IPS-11a (cell line): ENCODE measurements at regions not wholly inside any gene's neighbourhood (a gene's known extent, or its start where the extent isn't known, plus 50 kb on each side); places are given as distances from the start of the nearest gene placed in this dataset.

ENCODE experiments used
- H3K4me3 ChIP-seq: one replicate; pipeline ENCODE4 v1.5.1; 2013; ENCODE audit warnings: low read depth, low read length, control low read depth

DNA sequence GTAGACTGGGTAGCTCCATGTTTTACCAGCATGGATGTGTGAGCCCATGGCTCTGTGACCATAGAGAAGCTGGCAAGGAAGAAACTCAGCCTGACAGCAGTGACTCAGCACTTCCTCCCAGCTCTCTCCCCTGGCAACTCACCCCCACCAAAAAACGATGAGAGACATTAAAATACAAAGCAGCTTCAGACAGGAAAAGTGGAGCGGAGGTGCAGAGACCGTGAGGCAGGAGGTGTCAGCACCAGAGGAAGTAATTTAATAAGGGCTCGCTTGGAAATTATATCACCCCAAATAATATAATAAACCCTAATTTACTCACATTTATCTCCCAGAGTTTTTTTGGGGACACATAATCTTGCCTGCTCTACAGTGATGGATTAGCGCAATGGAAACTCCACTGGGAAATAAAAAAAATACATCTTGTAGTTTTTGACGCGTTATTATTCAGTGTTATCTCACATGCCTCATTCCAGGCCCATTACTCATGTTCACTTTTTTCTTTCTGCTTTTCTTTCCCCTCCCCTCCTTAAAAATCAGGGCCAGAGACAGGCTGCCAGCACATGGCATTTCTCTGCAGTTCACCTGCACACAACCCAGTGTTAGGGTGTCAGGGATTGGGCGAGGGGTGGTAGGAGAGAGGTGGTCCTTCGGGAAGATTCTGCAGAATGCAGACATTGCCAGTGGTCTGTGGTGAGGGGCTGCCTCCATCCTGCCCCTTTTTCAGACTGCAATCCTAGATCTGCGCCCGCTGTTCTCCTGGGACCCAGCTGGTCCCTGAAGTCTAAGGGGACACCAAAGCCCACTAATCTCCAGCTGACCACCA, 170.8 kb downstream of the BUD13 start:
- H3K4me3 ChIP-seq, result no peak overlapping the region

DNA sequence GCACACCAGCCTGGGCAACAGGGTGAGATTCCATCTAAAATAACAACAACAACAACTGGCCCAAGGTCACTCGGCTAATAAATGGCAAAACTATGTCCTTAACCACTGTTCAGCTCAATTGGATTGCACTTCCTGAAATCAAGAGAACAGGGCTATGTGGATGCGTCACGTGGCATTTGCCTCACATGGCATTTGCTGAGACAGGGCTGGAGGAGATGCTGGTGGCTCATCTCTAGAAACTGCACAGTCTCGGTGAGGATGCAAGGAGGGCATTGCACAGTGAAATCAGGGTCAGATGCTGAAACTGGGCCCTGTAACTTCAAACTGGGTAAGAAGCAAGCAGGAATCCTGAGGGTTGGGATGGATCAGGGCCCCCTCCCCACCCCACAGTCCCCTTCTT, 171.9 kb downstream of the BUD13 start:
- no peak overlapping the region for H3K4me3 ChIP-seq

GRCh38 chr11:116598556-116598955, 174.2 kb downstream of the BUD13 start:
- H3K4me3 ChIP-seq, result no peak overlapping the region

GRCh38 chr11:116598036-116598435, 174.8 kb downstream of the BUD13 start:
- H3K4me3 ChIP-seq, result no peak overlapping the region

GRCh38 chr11:116596346-116597260, 176.2 kb downstream of the BUD13 start:
- no peak overlapping the region for H3K4me3 ChIP-seq

DNA sequence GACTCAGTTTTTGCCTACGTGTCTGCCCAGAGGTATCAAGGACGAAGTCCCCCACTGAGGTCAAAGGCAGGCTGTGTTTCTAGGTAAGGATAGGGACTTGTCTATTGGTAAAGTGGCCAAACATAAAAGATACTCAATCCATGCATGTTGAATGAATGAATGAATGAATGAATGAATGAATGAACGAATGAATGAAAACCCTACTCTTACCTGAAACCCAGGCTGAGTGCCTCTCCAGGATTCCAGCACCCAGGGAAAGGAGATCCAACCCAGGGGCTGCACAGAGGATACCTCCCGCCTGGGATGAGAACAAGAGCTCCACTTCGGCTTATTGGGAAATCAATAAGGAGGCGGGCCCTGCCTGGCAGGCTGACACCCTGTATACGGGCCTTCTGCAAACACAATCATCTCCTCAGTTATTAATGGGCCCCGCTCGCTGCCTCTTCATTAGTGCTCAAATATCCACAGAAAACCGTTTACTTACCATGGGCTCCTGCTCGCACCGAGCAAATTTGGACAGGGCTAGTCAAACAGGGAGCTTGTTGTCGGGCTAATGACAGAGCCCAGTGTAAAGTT, 177.4 kb downstream of the BUD13 start:
- no peak overlapping the region for H3K4me3 ChIP-seq

DNA sequence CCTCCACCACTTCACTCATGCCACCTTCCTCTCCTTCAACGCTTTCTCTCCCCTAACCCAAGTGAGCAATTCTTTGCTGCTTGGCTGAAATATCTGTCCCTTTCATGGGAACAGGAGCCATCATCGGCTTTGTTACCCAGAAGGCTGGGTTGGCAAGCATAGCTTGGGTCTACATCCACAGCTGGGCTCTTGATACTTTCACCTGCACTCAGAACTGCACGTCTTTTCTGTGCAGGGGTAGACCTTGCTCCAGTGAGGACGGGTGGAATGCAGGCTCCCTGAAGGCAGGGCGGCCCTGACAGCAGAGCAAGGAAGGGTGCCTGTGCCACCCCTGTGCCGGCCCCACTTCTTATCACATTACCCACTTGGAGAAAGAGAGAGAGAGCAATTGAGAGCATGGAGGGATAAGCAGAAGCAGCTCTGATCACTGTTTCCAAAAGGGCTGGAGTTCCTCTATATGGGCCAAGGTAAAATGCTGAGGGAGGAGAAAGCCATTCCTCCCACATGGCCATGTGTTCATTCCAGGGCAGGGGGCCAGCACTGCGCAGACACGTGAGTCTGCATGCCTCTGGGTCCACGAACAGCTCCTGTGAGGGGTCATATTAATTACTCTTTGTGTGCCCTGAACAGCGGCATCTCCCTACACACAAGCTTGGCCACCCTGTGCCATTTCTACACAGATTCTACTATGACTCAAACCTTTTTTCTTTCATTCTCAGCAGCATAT, 181.8 kb downstream of the BUD13 start:
- H3K4me3 ChIP-seq, result no peak overlapping the region

DNA sequence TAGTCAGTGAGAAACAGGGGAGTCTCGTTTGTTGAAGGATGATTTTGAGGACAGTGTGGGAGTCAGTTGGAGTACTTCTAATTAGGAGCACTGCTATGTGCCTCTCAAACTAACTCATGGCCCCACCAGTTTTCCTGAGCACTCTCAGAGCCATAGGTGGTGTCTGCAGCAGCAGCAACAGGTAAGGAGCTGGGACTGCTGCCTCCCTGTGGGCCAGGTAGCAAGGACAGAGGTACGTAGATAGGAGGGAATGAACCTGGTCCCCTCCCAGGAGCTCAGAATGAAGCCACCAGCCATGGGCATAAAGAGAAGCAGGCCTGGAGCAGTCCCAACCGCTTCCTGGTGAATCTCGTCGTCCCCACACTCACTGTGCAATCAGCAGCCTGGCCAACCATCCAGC, 183.4 kb downstream of the BUD13 start:
- H3K4me3 ChIP-seq, result no peak overlapping the region

GRCh38 chr11:116586392-116586791, 186.4 kb downstream of the BUD13 start:
- no peak overlapping the region for H3K4me3 ChIP-seq

GRCh38 chr11:116582571-116582970, 190.2 kb downstream of the BUD13 start:
- no peak overlapping the region for H3K4me3 ChIP-seq

- no peak overlapping the region for H3K4me3 ChIP-seq
Measured at GRCh38 chr11:116581349-116581748, 191.4 kb downstream of the BUD13 start.

- no peak overlapping the region for H3K4me3 ChIP-seq
Measured at GRCh38 chr11:116580799-116581198, 192.0 kb downstream of the BUD13 start.

DNA sequence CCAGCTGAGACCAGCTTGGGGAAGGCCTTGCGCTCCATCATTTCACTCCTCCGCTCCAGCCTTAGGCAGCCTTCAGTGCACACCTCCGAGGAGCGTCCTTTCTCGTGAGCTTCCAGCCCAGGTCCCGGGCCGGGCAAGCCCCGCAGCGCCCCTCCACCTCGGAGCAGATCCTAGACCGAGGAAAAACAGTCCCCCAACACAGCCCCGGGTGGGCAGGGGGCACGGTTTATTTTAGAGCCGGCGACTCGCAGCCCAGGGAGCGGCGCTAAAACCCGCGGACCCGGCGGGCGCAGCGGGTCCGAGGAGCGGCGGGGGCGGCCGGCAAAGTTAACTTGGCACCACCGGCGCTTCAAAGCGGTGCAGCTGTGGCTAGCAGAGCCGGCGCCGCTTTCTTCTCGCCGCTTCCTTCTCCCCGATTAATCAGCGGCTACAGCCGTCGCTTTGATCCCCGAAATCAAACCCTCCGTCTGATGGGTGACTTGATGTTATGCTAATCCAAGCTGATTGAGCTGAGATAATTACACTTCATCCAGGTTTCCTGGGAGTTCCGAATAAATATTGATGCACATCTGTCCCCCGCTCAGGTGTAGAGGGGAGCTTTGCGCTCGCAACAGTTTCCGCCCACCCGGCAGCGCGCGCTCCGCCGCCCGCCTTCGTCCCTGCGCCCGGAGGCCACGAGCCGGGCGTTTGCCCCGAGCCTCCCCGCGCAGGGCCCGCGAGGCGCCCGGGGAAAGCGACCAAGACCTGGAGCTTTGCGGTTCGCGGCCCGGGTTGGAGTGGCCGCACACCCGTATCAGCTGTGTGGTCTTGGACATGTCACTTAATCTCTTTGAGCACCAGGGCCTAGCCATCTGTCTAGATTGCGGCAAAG, 192.7 kb downstream of the BUD13 start:
- peak overlapping the region; percentile 21 for H3K4me3 ChIP-seq

DNA sequence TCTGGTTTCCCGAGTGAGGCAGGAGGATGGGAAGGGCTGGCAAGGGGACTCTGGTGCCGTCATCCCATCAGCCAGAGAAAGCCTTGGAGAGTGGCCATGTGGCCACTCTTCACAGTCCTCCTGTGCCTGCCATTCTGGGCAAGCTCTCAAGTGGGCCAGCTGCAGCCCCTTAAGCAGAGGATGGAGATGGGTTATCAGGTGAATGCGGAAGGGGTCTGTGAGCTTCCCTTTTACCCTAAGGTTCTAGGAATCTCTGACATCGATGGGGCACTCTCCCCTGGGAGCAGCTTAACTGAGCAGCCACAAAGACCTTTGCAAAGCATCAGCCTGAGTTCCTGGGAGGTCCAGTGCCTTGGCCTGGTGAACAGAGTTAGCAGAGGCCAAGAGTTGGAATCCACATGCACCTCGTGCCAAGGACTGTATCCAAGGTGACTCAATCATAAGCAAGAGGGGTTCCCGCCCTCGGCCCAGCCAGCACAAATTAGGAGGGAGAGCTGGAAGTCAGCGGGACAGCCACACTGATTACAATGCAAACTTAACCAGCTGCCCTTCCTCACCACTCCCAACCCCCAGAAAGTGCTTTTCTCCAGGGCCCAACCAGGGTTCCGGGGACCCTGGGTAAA, 193.6 kb downstream of the BUD13 start:
- no peak overlapping the region for H3K4me3 ChIP-seq

- no peak overlapping the region for H3K4me3 ChIP-seq
Measured at GRCh38 chr11:116577956-116578355, 194.8 kb downstream of the BUD13 start.

- no peak overlapping the region for H3K4me3 ChIP-seq
Measured at GRCh38 chr11:116577273-116577672, 195.5 kb downstream of the BUD13 start.

GRCh38 chr11:116576526-116576925, 196.3 kb downstream of the BUD13 start:
- no peak overlapping the region for H3K4me3 ChIP-seq

DNA sequence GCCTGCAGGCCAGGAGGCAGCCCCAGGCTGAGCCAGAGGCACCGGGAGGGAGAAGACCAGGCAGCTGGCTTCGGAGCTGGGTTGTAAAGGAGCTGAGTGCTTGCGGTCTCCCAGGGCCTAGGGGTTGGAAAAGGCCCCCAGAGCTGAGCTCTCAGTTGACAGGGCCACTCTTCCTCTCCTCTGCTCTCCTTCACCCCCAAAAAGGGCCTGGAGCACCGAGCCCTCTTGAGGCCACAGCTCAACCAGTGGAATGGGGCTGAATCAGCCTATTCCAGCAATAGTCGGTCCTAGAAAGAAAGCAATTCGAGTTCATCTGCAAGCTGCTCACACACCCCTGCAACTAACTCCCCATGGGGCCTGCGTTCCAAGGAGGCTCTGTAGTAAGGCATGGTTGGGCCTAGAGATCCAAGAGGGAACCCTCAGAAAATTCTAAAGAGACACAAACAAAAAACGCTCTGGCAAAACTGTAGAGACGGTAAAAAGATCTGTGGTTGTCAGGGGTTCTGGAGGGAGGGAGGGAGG, 205.0 kb downstream of the BUD13 start:
- H3K4me3 ChIP-seq, result no peak overlapping the region

GRCh38 chr11:116563712-116564047, 209.1 kb downstream of the BUD13 start:
- H3K4me3 ChIP-seq, result no peak overlapping the region
